Umbilical cord (tissue), 1 donor: ENCODE measurements at regions not wholly inside any gene's neighbourhood (a gene's known extent, or its start where the extent isn't known, plus 50 kb on each side); places are given as distances from the start of the nearest gene placed in this dataset.
"Not testable (repeated sequence)": the region's sequence is repeated elsewhere in the genome, so short reads cannot be mapped to it uniquely, and the experiment has no call there.

Experiments
- DNase-seq: peaks from one replicate; pipeline ENCODE4 v3.0.0-alpha.2; 2015; ENCODE audit warnings: low spot score

DNA sequence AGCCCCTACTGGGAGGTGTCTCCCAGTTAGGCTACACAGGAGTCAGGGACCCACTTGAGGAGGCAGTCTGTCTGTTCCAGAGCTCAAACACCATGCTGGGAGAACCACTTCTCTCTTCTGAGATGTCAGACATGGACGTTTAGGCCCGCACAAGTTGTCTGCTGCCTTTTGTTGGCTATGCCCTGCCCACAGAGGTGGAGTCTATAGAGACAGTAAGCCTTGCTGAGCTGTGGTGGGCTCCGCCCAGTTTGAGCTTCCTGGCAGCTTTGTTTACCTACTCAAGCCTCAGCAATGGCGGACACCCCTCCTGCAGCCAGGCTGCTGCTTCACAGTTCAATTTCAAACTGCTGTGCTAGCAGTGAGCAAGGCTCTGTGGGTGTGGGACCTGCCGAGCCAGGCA is 88.6 kb upstream of the HAND2 start:
- not testable (repeated sequence) for DNase-seq

GRCh38 chr4:173609158-173609557 is 79.1 kb upstream of the HAND2 start:
- no peak for DNase-seq

GRCh38 chr4:173608632-173609031 is 78.6 kb upstream of the HAND2 start:
- not testable (repeated sequence) for DNase-seq

DNA sequence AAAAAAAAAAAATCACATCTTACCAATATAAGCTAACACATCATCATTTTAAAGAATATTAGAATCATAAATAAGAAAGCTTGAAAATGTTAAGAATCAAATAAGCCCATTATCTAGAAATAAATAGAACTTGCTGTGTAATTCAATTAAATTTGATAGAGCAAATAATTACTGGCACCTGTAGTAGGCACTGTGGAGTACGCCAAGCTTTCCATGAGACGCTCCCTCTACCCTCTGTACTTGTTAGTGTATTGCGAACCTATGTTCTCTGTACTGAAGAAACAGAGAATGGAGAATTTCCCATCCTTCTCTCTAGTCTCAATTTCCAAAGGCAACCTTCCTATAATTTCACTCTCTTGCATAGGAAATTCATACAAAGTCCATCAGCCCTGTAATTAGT is 61.7 kb upstream of the HAND2 start:
- DNase-seq = no peak

- no peak for DNase-seq
These were observed 60.7 kb upstream of the HAND2 start for GRCh38 chr4:173590697-173591096.

DNA sequence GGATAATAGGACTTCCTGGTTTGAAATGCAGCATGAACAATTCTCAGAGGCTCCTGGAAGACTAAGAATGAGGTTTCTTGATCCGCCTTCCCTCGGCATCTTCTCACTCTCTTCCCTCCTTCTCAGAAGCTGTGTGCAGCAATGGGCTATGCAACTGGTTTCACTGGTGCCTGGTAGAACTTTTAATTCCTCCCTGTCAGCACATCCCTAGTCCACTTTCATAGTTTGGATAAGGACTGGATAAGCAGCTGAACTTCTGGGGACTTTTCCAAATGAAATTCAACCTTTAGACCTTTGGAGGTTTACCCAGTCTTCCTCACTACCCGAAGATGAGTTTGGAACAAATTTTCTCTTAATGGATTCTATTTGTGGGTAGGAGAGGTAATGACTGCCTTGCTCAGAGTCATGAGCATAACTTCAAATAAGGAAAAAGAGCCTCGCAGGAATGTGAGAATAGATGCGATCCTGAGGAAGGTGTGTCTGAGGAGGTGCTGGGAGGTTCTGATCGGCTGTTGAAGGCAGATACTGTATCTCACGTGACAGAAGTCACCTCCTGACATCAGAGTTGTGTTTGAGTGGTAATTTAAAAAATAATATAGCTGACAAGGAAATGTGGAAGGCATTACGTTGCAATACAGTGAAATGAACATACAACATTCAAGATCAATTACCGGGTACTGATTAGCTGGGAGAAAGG is 56.0 kb upstream of the HAND2 start:
- DNase-seq = peak; percentile 39

DNA sequence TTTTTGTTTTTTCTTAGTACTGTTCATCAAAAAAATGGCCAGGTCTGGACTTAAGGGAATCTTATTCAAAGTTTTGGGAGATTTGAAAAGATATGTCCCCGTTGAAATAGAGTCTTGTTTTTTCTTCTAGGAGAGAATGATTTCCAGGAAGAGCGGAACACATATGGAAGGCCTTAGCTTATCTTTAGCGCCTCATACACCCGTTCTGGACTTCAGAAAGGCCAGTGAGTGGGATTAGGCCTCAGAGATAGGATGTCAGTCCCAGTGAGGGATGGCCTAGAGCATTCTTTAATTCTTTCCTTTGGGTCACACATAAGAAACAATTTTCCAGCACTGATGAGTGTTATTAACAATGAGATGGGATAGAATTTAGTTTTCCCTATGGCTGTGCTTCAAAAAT is 54.5 kb upstream of the HAND2 start:
- DNase-seq = peak; percentile 88
